ENCODE measurements at regions not wholly inside any gene's neighbourhood (a gene's known extent, or its start where the extent isn't known, plus 50 kb on each side); places are given as distances from the start of the nearest gene placed in this dataset.

DNA sequence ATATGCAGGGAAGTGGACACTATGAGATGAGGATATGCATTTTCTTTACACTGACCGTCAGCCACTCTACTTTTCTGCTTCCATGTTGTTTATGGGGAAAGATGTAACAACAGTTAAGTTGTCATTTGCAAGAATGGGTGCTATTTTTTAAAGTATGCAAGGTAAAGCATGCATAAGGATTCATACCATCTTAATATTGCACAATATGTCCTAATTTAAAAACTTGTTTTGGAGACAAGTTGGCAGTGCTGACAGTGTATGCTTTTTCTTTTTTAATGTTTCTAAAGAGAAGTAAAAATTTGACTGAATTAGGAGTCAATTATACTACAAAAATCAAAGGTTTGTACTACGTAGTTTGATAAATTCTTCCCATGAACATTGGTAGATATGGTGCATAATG, 435.4 kb downstream of the MMUT start:
- no peak overlapping the region for H3K4me3 ChIP-seq (ENCODE audit: low read depth, low read length)
- no peaks in the 10 kb centered on the region for H3K36me3 ChIP-seq (ENCODE audit: control insufficient read depth, insufficient read depth, low read length)
- H3K27me3 ChIP-seq (ENCODE audit: control insufficient read depth, insufficient read depth, low read length) = no peaks in the 10 kb centered on the region
- no peak for FAIRE-seq
- DNase-seq (ENCODE audit: low read depth) = no peak
- TF ChIP-seq, protein P1, sequence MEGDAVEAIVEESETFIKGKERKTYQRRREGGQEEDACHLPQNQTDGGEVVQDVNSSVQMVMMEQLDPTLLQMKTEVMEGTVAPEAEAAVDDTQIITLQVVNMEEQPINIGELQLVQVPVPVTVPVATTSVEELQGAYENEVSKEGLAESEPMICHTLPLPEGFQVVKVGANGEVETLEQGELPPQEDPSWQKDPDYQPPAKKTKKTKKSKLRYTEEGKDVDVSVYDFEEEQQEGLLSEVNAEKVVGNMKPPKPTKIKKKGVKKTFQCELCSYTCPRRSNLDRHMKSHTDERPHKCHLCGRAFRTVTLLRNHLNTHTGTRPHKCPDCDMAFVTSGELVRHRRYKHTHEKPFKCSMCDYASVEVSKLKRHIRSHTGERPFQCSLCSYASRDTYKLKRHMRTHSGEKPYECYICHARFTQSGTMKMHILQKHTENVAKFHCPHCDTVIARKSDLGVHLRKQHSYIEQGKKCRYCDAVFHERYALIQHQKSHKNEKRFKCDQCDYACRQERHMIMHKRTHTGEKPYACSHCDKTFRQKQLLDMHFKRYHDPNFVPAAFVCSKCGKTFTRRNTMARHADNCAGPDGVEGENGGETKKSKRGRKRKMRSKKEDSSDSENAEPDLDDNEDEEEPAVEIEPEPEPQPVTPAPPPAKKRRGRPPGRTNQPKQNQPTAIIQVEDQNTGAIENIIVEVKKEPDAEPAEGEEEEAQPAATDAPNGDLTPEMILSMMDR (IDR thresholded peaks at IDR 0.05; ENCODE audit: insufficient read depth, low read length, severe bottlenecking) = no peak

DNA sequence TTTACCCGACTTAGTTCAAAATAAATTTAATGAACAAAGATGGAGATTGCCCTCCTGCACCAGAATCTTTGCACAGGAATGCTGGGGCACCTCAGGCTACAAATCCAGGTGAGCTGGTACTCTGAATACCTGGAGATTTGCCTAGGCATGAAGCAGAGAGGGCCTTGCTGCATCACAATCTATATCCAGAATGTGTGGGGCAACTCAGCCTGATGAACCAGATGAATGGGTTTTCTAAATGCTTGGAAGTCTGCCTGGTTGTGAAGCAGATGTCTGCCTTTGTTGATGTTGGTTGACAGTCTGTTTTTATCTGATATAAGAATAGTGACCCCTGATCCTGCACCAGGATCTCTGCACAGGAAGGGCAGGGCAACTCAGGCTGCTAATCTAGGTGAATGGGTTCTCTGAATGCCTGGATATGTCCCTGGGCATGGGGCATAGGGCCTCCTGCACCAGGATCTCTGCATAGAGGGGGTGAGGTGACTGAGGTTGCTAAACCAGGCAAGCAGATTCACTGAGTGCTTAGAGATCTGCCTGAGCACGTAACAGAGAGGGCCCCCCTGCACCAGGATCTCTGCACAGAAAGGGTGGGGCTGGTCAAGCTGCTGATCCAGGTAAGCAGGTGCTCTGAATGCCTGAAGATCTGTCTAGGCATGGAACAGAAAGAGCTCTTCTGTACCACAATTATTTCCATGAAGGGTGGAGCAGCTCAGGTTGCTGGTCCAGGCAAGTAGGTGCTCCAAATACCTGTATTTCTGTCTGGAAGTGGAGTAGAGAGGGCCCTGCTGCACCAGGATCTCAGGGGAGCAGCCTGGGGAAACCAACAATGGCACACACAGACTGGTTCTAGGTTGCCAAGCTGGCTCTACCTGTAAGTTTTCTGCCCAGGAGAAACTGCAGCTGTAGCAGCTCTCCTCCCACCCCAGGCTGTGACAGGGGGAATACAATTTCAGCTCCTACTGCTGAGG, 437.5 kb downstream of the MMUT start:
- no peaks in the 10 kb centered on the region for H3K36me3 ChIP-seq (ENCODE audit: control insufficient read depth, insufficient read depth, low read length)
- H3K4me3 ChIP-seq (ENCODE audit: low read depth, low read length) = no peak overlapping the region
- TF ChIP-seq, protein P1 (IDR thresholded peaks at IDR 0.05; ENCODE audit: insufficient read depth, low read length, severe bottlenecking) = no peak
- FAIRE-seq (no peak), DNase-seq (ENCODE audit: low read depth) (peak; percentile 42)
- no peaks in the 10 kb centered on the region for H3K27me3 ChIP-seq (ENCODE audit: control insufficient read depth, insufficient read depth, low read length)

DNA sequence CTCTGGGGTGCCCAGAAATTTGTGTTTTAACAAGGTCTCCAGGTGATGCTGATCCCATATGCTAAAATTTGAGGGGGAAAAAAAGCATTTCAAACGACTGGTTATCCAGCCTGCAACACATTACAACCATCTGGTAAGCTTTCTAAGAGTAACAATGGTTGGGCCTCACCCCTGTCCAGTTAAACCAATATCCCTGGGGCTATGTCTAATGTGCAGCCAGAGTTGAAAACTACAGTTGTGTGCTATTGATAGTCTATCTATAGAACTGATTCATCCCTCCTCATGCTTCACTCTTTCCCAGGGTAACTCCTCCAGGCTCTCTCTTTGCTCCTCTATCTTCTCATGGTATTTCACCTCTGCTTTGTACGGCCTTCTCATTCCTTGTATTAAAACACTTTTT, 458.3 kb downstream of the MMUT start:
- no peaks in the 10 kb centered on the region for H3K27me3 ChIP-seq (ENCODE audit: control insufficient read depth, insufficient read depth, low read length)
- TF ChIP-seq, protein P1 (IDR thresholded peaks at IDR 0.05; ENCODE audit: insufficient read depth, low read length, severe bottlenecking) = no peak
- FAIRE-seq = no peak

DNA sequence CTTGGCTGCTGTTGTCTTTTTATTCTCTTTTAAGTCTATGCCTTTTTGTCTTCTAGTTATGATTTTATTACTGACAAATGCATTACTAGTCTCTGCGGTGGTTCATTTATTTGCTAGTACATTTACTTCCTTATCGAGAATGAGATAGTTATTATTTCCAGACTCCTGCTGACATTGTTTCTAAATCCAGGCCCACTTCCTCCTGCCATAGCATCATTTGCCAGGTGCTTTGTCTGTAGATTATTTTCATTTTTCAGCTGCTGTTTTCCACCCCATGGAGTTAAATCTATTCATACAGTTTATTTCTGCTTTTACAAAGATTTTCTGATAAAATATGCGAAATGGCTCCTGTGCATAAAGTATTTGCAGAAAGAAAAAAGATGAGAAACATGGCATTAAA, 459.7 kb downstream of the MMUT start:
- FAIRE-seq (no peak), DNase-seq (ENCODE audit: low read depth) (no peak)
- no peaks in the 10 kb centered on the region for H3K36me3 ChIP-seq (ENCODE audit: control insufficient read depth, insufficient read depth, low read length)
- TF ChIP-seq, protein P1 (IDR thresholded peaks at IDR 0.05; ENCODE audit: insufficient read depth, low read length, severe bottlenecking) = no peak
- no peaks in the 10 kb centered on the region for H3K27me3 ChIP-seq (ENCODE audit: control insufficient read depth, insufficient read depth, low read length)
- no peak overlapping the region for H3K4me3 ChIP-seq (ENCODE audit: low read depth, low read length)

More for the DNA sequence above, 458.3 kb downstream of the MMUT start:
- Histone ChIP-seq H3K36me3 (ENCODE audit: control insufficient read depth, insufficient read depth, low read length) (no peaks in the 10 kb centered on the region), H3K4me3 (ENCODE audit: low read depth, low read length) (no peak overlapping the region)
- no peak for DNase-seq (ENCODE audit: low read depth)

DNA sequence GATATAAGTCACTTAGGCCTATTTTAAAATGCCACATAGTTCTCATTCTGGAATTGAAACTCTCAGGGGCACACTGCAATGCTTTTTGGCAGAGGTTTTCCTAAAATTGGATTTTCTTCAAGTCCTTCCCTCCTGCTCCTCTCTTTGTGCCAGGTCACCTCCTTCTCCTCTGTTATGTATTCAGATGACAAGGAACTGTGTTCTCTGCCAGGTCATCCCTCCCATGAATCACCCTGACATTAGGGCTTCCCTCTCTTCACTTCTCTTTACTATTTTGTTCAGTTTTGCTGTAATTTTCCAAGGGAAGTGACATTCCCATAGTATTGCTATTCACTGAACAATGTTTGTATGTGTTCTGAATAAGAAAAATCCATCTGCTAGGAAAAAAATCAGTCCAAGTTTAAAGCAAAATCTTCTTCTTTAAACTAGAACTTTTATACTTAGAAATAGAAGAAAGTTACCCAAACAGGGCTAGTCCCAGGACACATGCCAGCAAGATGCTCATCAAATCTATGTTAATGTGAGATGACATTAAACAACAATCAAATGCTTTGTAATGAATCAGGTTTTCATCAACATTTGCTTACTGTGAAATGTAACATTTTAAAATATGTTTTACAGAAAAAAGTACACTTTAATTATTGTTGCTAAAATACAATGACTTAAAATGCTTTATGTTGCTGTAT, 461.1 kb downstream of the MMUT start:
- H3K4me3 ChIP-seq (ENCODE audit: low read depth, low read length) = no peak overlapping the region
- no peaks in the 10 kb centered on the region for H3K27me3 ChIP-seq (ENCODE audit: control insufficient read depth, insufficient read depth, low read length)
- TF ChIP-seq, protein P1 (IDR thresholded peaks at IDR 0.05; ENCODE audit: insufficient read depth, low read length, severe bottlenecking) = no peak
- DNase-seq (ENCODE audit: low read depth) = peak; percentile 31
- H3K36me3 ChIP-seq (ENCODE audit: control insufficient read depth, insufficient read depth, low read length) = no peaks in the 10 kb centered on the region
- FAIRE-seq = no peak
